ENCODE measurements at regions not wholly inside any gene's neighbourhood (a gene's known extent, or its start where the extent isn't known, plus 50 kb on each side); places are given as distances from the start of the nearest gene placed in this dataset.
A peak's percentile ranks its signal among the peaks of the same experiment; 100 is the strongest.

DNA sequence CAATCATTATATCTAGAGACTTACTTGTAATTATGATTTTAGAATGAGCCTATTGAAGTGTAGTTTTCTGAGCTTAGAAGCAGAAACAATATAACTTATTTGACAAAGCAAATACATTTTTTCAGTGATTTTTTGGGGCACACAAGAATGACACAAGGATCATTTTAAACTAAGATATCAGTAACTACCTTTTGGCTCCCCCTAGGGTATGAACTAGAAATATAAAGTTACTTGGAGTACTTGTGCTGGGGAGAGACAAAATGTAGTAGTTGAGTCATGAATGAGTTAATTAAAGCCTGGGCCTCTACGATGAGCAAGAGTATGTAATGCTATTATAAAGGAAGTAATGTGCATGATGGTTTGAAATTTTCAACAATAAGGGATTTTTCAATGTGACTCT is 1244.1 kb upstream of the ACO1 start:
- Histone ChIP-seq H4K91ac (ENCODE audit: insufficient read length, low read depth, low read length) (no peak overlapping the region), H2BK120ac (ENCODE audit: low read depth, low read length, poor library complexity, severe bottlenecking) (no peak overlapping the region), H2BK5ac (ENCODE audit: insufficient read length, low read length) (no peak overlapping the region), H4K20me1 (ENCODE audit: control insufficient read depth, insufficient read depth, insufficient read length) (no peaks in the 10 kb centered on the region), H2AFZ (ENCODE audit: low read length) (no peak overlapping the region), H3K23me2 (ENCODE audit: insufficient read length, low read depth, low read length, poor library complexity, severe bottlenecking) (no peaks in the 10 kb centered on the region), H3K79me1 (ENCODE audit: insufficient read depth, low read depth, low read length, poor library complexity, severe bottlenecking) (no peaks in the 10 kb centered on the region), H3K4me2 (ENCODE audit: insufficient read depth, insufficient read length, low read length) (no peak overlapping the region), H3K18ac (ENCODE audit: insufficient read length, low read depth, low read length) (no peak overlapping the region), H4K5ac (ENCODE audit: insufficient read length, low read depth, low read length) (no peak overlapping the region), H3K27me3 (ENCODE audit: insufficient read depth, low read length) (no peaks in the 10 kb centered on the region), H3K4me1 (ENCODE audit: insufficient read depth, low read length) (no peaks in the 10 kb centered on the region; the same call in 1 of the 2 replicates), H3K79me2 (ENCODE audit: insufficient read depth, low read length) (no peaks in the 10 kb centered on the region), H3K4ac (ENCODE audit: low read depth, low read length) (no peak overlapping the region), H3K9me3 (ENCODE audit: control insufficient read depth, low read depth, low read length) (no peaks in the 10 kb centered on the region), H3K23ac (ENCODE audit: insufficient read length, low read depth, low read length) (no peak overlapping the region), H3K14ac (ENCODE audit: insufficient read depth, low read length) (no peak overlapping the region), H4K8ac (replicated peaks; ENCODE audit: insufficient read length, low read depth, low read length) (no peak overlapping the region), H2BK12ac (ENCODE audit: insufficient read length, low read depth, low read length) (no peak overlapping the region), H3T11ph (ENCODE audit: low read length) (no peak overlapping the region), H2AK5ac (ENCODE audit: insufficient read length, low read length) (no peak overlapping the region), H3K9ac (ENCODE audit: extremely low read depth, insufficient read length, low read length) (no peak overlapping the region), H2BK15ac (ENCODE audit: low read depth, low read length) (no peak overlapping the region), H3K56ac (ENCODE audit: insufficient read length, low read depth, low read length) (no peak overlapping the region), H2BK20ac (ENCODE audit: low read depth, low read length, poor library complexity, severe bottlenecking) (no peak overlapping the region), H3K27ac (ENCODE audit: insufficient read length, low read depth, low read length) (no peak overlapping the region)
- Mint-ChIP-seq H3K27ac (no peak overlapping the region), H3K27me3 (ENCODE audit: low read depth) (no peaks in the 10 kb centered on the region), H3K4me1 (no peaks in the 10 kb centered on the region; a peak in 1 of 4 replicates), H3K4me3 (no peak overlapping the region), H3K9me3 (no peaks in the 10 kb centered on the region), H3K36me3 (ENCODE audit: insufficient read depth in 1 of 3, low read depth in 3 of 3) (no peaks in the 10 kb centered on the region)
- peak; percentile 68 for TF ChIP-seq CTCF (conservative IDR thresholded peaks at IDR 0.05)
- no CpG with 5 or more reads among the region's 1 CpG for WGBS (ENCODE audit: extremely low coverage, insufficient read length, low lambda C conversion rate)
- no peak for DNase-seq

Data from H9 (cell line).